Kidney (tissue), 13 donors: ENCODE measurements at regions not wholly inside any gene's neighbourhood (a gene's known extent, or its start where the extent isn't known, plus 50 kb on each side); places are given as distances from the start of the nearest gene placed in this dataset.
"Not testable (repeated sequence)": the region's sequence is repeated elsewhere in the genome, so short reads cannot be mapped to it uniquely, and the experiment has no call there.

Experiments
- DNase-seq, 5 donors: peaks; one replicate each; pipeline ENCODE4 v3.0.0-alpha.2; 2013 to 2020
- FAIRE-seq: peaks from 2 replicates; lab custom pipeline; 2012; peaks lifted over from hg19 to GRCh38; lab: Jason Lieb, UNC
- H3K27ac ChIP-seq, 2 donors: one replicate each; pipeline ENCODE4 v1.7.0; 2013; ENCODE audit warnings: low read depth in 2 of 2, low read length in 2 of 2, inconsistent platforms in 1 of 2
- H3K27me3 ChIP-seq: one replicate; pipeline ENCODE4 v1.7.1; 2013; ENCODE audit warnings: low read length, inconsistent platforms; ENCODE audit not compliant: control insufficient read depth, insufficient read depth
- H3K36me3 ChIP-seq, 3 donors: one replicate each; pipeline versions ENCODE4 v1.7.0 to v1.7.1; 2013; ENCODE audit warnings: low read length in 3 of 3, control low read depth in 1 of 3, inconsistent platforms in 1 of 3; ENCODE audit not compliant: insufficient read depth in 3 of 3, control insufficient read depth in 2 of 3
- H3K4me1 ChIP-seq, 3 donors: one replicate each; pipeline versions ENCODE4 v1.7.0 to v1.7.1; 2013; ENCODE audit warnings: low read length in 3 of 3, inconsistent platforms in 1 of 3, low read depth in 1 of 3; ENCODE audit not compliant: control insufficient read depth in 2 of 3, insufficient read depth in 2 of 3
- H3K4me3 ChIP-seq, 3 donors: one replicate each; pipeline versions ENCODE4 v1.7.0 to v1.8.1; 2013; ENCODE audit warnings: low read length in 3 of 3, control low read depth in 1 of 3, inconsistent platforms in 1 of 3
- H3K9ac ChIP-seq, 3 donors: one replicate each; pipeline versions ENCODE4 v1.7.0 to v1.7.1; 2013; ENCODE audit warnings: low read length in 3 of 3, control low read depth in 1 of 3, inconsistent platforms in 1 of 3
- H3K9me3 ChIP-seq, 3 donors: one replicate each; pipeline versions ENCODE4 v1.7.0 to v1.7.1; 2013; ENCODE audit warnings: low read length in 3 of 3, control low read depth in 1 of 3, inconsistent platforms in 1 of 3; ENCODE audit not compliant: control insufficient read depth in 2 of 3, insufficient read depth in 1 of 3
- intact Hi-C: fragments of 100-400 bp; cut with DNase I; formaldehyde crosslinking; loops from one replicate; pipeline ENCODE4 v1.11.1; 2022
- TF ChIP-seq, protein P1 (sequence below): IDR thresholded peaks from 3 replicates; pipeline ENCODE4 v1.5.1; 2012; ENCODE audit warnings: mild to moderate bottlenecking, moderate library complexity, borderline replicate concordance; ENCODE audit not compliant: insufficient read depth; ENCODE audit errors: extremely low read depth
- donor health status: control.
- donor health status: control.
- donor health status: control.
- donor health status: control.
- donor health status: control.
- donor health status: DM: yes; HTN: yes; CAD: no.
- donor health status: Normal renal cell carcinoma (clear cell type).

DNA sequence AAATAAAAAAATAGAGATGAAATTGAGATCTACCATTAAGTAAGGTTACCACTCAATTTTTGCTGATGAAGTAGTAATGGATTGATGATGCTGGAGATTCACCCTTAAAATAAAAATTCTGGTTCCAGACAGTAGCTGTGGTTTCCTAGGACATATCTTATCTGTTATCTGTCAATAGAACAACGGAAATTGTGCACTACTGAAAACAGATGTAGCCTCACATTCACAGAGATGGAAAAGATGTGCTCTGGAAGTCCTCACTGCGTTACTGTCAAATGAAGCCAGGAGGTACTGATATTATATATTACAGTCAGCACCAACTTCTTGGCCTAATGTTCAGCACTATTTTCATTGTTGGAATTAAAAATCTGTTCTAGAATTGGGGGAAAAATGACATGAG lies 154.0 kb downstream of the SLC24A2 start:
- FAIRE-seq (no peak), DNase-seq (no peak)
- Histone ChIP-seq H3K27ac (no peak overlapping the region), H3K4me1 (no peaks in the 10 kb centered on the region), H3K27me3 (no peaks in the 10 kb centered on the region), H3K9ac (no peak overlapping the region), H3K9me3 (no peaks in the 10 kb centered on the region), H3K4me3 (no peak overlapping the region), H3K36me3 (no peaks in the 10 kb centered on the region)
- intact Hi-C loops, result no loop called here
- TF ChIP-seq, protein P1, sequence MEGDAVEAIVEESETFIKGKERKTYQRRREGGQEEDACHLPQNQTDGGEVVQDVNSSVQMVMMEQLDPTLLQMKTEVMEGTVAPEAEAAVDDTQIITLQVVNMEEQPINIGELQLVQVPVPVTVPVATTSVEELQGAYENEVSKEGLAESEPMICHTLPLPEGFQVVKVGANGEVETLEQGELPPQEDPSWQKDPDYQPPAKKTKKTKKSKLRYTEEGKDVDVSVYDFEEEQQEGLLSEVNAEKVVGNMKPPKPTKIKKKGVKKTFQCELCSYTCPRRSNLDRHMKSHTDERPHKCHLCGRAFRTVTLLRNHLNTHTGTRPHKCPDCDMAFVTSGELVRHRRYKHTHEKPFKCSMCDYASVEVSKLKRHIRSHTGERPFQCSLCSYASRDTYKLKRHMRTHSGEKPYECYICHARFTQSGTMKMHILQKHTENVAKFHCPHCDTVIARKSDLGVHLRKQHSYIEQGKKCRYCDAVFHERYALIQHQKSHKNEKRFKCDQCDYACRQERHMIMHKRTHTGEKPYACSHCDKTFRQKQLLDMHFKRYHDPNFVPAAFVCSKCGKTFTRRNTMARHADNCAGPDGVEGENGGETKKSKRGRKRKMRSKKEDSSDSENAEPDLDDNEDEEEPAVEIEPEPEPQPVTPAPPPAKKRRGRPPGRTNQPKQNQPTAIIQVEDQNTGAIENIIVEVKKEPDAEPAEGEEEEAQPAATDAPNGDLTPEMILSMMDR, result no peak

DNA sequence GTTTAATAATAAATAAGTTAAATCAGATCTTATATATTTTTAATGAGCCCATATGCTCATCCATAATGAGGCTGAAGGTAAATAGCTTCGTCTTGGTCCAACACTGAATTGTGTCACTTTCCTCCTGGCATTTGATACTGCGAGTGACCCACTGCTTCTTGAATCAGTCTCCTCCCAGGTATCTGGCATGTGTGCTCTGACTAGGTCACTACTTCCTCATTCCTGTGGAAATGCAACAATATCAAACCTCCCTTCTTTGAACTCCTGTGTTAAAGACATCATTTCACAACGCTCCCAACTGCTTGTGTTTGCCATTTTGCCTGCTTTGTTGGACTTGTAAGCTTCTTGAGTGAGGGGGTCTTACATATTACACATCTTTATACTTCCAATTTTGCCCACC lies 157.7 kb downstream of the SLC24A2 start:
- TF ChIP-seq, protein P1, result no peak
- H3K36me3 ChIP-seq, result no peaks in the 10 kb centered on the region
- H3K4me3 ChIP-seq, result no peak overlapping the region
- intact Hi-C loops, result no loop called here
- FAIRE-seq (no peak), DNase-seq (no peak)
- no peaks in the 10 kb centered on the region for H3K9me3 ChIP-seq
- H3K4me1 ChIP-seq, result no peaks in the 10 kb centered on the region
- no peak overlapping the region for H3K27ac ChIP-seq
- no peaks in the 10 kb centered on the region for H3K27me3 ChIP-seq
- no peak overlapping the region for H3K9ac ChIP-seq

DNA sequence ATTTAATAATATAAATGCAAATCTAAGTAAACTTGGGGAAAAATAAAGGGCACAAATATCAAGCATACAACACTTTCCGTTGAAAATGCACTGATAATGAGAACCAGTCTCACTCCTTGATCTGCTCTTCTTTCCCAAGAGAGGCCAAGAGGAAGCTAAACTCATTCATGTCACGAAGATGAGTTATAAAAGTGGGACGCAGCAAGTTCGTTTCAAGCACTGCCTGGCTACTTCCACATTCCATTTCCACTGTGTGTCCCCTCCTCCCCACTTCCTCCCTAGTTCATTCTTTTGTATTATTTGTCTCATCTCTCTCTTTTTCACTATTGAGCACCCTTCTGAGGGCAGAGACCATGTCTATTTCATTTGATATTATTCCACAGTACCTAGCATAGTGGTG lies 158.1 kb downstream of the SLC24A2 start:
- H3K36me3 ChIP-seq, result no peaks in the 10 kb centered on the region
- no peaks in the 10 kb centered on the region for H3K4me1 ChIP-seq
- TF ChIP-seq, protein P1, result no peak
- H3K27me3 ChIP-seq, result no peaks in the 10 kb centered on the region
- no peak for FAIRE-seq
- DNase-seq, result no peak
- H3K27ac ChIP-seq, result no peak overlapping the region
- intact Hi-C loops, result no loop called here
- H3K9ac ChIP-seq, result no peak overlapping the region
- H3K4me3 ChIP-seq, result no peak overlapping the region
- no peaks in the 10 kb centered on the region for H3K9me3 ChIP-seq

DNA sequence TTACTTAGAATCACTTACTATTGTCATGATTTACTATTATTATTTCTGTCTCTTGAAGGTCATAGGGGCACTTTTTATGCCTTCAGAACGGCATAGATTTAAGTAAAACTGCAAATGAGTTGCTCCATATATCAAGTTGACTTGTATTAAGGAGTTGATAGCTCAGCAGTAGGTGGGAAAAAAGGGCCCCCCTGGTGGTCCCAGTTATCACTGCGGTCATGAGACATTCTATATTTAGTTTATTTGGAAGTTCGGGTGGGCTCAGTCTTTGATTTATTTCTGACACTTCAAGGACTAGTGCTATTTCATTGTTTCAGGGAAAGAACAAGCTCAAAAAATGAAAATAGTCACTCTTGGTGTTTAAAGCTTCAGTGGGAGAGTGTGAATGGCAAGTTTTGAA lies 159.3 kb downstream of the SLC24A2 start:
- Histone ChIP-seq H3K27me3 (no peaks in the 10 kb centered on the region), H3K27ac (no peak overlapping the region), H3K9me3 (no peaks in the 10 kb centered on the region), H3K4me3 (no peak overlapping the region), H3K36me3 (no peaks in the 10 kb centered on the region), H3K9ac (no peak overlapping the region), H3K4me1 (no peaks in the 10 kb centered on the region)
- intact Hi-C loops, result no loop called here
- TF ChIP-seq, protein P1, result no peak
- peak in 1 of 5 donors; percentile 6 for DNase-seq
- no peak for FAIRE-seq

DNA sequence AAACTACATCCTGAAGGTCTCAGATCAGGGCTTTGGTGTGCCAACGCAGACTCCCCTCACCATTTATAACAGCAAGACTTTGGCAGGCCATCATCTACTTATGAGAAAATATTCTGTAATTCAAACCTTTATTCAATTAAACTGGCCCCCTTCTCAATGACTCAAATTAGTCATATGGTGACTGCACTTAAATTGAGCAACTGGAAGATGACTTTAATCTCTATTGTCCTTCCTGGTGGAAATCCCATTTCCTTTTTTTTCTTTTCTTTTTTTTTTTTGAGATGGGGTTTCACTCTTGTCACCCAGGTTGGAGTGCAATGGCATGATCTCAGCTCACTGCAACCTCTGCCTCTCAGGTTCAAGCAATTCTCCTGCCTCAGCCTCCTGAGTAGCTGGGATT lies 163.4 kb downstream of the SLC24A2 start:
- H3K9me3 ChIP-seq, H3K27ac ChIP-seq, H3K4me3 ChIP-seq, H3K27me3 ChIP-seq, FAIRE-seq, DNase-seq, H3K36me3 ChIP-seq, intact Hi-C loops, H3K4me1 ChIP-seq, H3K9ac ChIP-seq: not testable (repeated sequence)
